GM11168 (cell line): ENCODE measurements at regions not wholly inside any gene's neighbourhood (a gene's known extent, or its start where the extent isn't known, plus 50 kb on each side); places are given as distances from the start of the nearest gene placed in this dataset.
"Not testable (repeated sequence)": the region's sequence is repeated elsewhere in the genome, so short reads cannot be mapped to it uniquely, and the experiment has no call there.

Source experiments
- in situ Hi-C: fragments of 300-500 bp; cut with MboI; formaldehyde crosslinking; loops from one replicate; pipeline ENCODE4 v1.12.0; 2022; ENCODE audit warnings: low sequenced_read_pairs; ENCODE audit not compliant: unreplicated experiment

DNA sequence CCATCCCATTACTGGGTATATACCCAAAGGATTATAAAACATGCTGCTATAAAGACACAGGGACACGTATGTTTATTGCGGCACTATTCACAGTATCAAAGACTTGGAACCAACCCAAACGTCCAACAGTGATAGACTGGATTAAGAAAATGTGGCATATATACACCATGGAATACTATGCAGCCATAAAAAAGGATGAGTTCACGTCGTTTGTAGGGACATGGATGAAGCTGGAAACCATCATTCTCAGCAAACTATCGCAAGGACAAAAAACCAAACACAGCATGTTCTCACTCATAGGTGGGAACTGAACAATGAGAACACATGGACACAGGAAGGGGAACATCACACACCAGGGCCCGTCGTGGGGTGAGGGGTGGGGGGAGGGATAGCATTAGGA lies 106.1 kb downstream of the CHD1L start:
- in situ Hi-C loops: not testable (repeated sequence)

DNA sequence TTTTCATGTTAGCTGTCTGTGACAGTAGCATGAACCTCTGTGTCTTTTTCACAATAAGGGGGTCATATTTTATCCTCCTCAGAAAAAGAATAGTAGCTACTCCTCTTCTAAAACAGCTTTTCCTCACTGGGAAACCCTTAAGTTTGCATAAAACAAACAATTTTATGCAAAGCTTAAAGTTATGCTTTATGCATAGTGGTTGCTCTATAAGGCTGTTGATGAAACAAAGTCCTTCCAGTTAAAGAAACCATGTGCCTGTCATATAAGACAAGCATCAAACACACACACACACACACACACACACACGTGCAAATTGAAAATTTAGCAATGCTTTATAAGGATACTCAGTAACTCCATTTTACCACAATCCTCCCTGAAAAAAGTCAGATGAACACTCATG lies 107.0 kb downstream of the CHD1L start:
- in situ Hi-C loops: no loop called here

DNA sequence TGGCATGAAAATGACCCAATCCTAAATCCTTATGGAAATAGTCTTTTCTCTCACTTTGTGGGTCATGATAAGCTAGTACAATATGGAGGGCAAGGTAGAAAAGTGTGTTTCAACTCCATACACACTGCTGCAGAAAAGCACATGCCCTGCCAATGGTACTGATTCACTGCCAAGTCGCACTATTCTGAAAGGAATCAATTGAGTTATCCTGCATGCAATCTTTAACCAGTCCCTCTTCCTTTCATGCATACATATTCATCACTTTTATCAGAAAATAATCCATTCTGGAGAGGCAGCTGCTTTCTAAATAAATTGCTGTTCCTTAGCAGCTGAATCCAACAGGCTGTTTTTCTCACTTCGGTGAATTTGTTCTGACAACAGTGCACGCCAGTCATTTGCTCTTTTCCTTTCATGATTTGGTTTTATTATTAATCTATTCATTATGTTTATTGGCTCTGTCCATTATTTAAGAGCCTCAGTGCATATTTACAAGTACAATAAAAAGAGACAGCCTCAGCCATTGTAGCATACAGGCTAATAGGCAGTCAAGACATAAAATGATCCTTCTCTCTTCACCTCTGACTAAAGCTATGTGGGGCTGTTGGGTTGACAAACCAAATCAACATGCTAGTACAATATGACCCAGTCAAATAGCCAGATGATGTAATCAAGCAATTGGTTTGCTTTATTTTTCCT lies 108.8 kb downstream of the CHD1L start:
- in situ Hi-C loops: no loop called here

DNA sequence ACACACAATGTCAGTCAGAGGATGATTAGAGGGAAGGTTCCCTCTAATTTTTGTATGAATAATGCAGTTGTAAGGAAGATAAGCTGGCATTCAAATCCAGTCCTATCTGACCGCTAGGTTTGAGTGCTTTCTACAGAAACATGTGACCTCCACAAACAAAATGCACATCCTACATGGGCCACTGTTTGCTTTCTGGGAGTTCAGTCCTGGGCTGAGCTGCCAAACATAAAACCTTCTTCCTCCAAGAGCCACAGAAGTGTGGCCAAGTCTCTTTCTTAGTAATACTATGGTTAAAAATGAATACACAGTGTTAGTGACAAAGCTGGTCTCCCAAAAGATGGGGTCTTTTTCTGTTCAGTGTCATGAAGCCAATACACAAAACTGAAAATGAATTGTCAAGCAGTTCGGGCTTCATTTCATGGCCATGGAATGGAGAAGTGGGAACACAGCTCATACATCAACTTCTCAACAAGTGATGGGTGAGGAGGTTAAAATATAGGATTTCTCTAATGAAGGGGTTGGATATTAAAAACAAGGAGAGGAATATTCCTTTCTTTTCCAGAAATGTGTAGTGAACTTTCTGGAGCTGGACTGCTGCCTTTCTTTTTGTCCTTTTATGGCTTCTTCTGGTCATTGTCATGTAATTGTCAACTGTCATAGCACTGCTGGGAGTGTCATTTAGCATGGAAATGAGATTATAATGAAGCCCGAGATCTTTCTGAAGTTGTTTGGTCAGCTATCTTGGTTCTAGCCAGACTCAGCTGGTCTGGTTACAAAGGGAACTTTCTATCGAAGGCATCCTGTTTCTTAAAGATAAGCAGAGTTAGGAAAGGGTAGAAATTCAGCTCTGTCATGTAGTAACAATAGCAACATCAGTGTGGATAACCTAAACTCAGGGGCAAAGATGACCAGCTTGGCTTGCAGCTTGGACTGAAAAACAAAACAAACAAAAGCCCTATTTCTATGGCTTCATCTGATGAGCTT lies 135.1 kb downstream of the CHD1L start:
- in situ Hi-C loops: no loop called here

DNA sequence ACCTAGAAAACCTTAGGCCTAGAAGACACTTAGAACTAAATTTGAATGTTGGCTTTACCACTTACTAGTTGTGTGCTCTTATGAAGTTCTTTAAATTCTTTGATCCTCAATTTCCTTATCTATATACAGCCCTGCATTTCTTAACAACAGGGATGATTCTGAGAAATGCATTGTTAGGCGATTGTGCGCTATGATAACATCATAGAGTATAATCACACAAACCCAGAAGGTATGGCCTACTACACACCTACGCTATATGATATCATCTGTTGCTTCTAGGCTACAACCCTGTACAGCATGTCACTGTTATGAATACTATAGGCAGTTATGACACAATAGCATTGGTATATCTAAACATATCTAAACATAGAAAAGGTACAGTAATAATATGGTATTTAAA lies 137.4 kb downstream of the CHD1L start:
- in situ Hi-C loops: loop anchor here (10.0 kb wide), 1 partner anchor 105 kb away; no protein-coding TSS in a partner anchor

GRCh38 chr1:147384804-147385203 lies 142.3 kb downstream of the CHD1L start:
- in situ Hi-C loops: loop anchor here (10.0 kb wide), 1 partner anchor 110 kb away; no protein-coding TSS in a partner anchor

GRCh38 chr1:147388969-147389368 lies 146.5 kb downstream of the CHD1L start:
- in situ Hi-C loops: loop anchor here (10.0 kb wide), 1 partner anchor 114 kb away; no protein-coding TSS in a partner anchor

DNA sequence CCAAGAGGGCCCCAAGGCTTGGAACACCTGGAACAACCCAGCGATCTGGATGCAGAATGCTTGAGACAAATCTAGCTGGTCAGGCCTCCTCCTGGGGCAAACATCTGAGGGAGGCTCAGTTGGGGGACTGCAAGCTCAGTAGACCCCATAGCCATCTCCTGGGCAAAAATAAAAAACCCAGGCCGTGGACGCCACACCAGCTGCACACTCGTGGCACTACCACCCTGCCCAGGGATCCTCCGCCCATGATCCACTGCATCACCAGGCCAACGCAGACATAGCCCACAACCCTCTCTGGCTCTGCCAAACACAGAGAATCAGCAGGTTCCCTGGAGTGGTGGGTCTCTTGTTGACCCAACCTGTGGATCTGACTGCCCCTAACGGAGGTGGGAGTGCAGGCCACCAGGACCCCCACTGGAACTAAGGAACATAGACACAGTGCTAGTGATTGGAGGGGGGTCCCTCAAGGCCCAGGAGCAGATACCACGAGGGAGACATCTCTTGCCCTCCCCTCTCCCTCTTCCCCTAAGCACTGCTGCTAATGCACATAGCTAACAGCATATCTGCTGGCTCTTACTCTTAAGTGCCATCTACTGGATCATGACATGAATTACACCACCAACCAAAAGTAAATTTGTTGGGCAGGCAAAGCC lies 147.2 kb downstream of the CHD1L start:
- in situ Hi-C loops: loop anchor here (10.0 kb wide), 1 partner anchor 115 kb away; no protein-coding TSS in a partner anchor

DNA sequence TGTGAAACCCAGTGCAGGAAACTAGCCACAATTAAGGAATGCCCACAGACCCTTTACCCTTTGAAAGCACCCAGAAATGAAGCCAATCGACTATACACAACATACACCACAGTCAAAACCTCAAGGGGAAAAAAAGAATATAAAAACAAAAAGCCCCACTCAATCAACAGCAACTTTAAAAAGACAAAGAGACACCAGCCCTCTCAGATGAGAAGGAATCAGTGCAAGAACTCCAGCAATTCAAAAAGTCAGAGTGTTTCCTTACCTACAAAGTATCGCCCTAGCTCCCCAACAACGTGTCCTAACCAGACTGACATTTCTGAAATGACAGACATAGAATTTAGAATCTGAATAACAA lies 147.7 kb downstream of the CHD1L start:
- in situ Hi-C loops: no loop called here

DNA sequence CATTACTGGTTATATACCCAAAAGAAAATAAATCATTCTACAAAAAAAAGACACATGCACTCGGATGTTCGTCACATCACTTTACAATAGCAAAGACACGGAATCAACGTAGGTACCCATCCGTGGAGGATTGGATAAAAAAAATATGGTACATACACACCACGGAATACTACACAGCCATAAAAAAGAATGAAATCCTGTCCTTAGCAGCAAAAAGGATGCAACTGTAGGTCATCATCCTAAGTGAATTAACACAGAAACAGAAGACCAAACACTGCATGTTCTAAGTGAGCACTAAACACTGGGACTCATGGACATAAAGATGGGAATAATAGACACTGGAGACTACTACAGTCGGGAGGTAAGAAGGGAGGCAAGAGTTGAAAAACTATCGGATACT lies 148.6 kb downstream of the CHD1L start:
- in situ Hi-C loops: no loop called here

- in situ Hi-C loops: not testable (repeated sequence)
Measured at GRCh38 chr1:147402326-147403045, 138.8 kb upstream of the BCL9 start.

DNA sequence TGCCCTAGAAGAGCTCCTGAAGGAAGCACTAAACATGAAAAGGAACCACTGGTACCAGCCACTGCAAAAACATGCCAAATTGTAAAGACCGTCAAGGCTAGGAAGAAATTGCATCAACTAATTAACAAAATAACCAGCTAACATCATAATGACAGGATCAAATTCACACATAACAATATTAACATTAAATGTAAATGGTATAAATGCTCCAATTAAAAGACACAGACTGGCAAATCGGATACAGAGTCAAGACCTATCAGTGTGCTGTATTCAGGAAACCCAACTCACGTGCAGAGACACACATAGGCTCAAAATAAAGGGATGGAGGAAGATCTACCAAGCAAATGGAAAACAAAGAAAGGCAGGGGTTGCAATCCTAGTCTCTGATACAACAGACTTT lies 137.0 kb upstream of the BCL9 start:
- in situ Hi-C loops: not testable (repeated sequence)

DNA sequence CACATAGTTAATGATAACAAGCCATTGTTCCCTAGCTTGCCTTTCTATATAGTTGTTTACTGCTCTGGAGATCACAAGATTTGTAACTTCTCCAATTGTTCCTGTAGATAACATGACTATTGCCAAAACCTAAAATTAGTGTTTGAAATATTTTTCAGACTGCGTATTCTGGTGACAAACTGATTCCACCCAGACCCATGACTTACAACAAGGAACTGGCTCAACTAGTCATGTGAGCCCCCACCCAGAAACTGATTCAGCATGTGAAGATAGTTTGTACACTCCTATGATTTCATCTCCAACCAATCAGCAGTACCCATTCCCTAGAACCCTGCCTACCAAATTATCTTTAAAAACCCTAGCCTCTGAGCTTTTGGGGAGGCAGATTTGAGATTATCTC lies 131.4 kb upstream of the BCL9 start:
- in situ Hi-C loops: no loop called here

- in situ Hi-C loops: no loop called here
Measured at GRCh38 chr1:147413110-147413605, 128.1 kb upstream of the BCL9 start.

DNA sequence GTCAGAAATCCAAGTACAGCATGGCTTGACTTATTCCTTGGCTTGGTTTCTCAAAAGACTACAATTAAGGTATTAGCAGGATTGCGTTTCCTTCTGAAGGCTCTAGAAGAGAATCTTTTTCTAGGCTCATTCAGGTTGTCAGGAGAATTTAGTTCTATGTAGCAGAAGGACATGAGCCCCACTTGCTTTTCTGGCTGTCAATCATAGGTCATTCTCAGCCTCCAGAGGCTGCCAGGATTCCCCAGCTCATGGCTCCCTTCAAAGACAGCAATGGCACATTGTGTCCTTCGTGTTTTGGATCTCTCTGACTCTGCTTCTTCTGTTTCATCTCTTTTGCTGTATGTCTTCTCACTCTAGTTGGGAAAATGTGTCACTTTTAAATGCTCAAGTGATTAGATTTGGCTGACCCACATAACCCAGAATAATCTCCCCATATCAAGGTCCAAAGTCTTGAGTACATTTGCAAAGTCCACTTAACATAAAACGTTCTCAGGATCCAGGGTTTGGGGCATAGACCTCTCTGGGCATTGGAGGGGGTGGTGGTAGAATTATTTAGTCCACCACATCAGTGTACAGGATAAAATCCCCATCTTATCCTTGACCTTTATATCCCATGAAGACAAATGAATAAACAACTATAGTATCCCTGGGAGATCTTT lies 126.7 kb upstream of the BCL9 start:
- in situ Hi-C loops: no loop called here

GRCh38 chr1:147417024-147417423 lies 124.3 kb upstream of the BCL9 start:
- in situ Hi-C loops: no loop called here

DNA sequence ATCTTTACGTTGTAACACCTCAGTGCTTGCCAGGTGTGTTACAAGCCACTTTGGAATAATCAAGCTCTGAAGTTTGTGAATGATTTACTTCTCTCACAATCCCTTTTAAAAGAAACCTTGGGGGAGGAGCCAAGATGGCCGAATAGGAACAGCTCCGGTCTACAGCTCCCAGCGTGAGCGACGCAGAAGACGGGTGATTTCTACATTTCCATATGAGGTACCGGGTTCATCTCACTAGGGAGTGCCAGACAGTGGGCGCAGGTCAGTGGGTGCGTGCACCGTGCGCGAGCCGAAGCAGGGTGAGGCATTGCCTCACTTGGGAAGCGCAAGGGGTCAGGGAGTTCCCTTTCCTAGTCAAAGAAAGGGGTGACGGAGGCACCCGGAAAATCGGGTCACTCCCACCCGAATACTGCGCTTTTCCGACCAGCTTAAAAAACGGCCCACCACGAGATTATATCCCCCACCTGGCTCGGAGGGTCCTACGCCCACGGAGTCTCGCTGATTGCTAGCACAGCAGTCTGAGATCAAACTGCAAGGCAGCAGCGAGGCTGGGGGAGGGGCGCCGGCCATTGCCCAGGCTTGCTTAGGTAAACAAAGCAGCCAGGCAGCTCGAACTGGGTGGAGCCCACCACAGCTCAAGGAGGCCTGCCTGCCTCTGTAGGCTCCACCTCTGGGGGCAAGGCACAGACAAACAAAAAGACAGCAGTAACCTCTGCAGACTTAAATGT lies 118.0 kb upstream of the BCL9 start:
- in situ Hi-C loops: not testable (repeated sequence)

DNA sequence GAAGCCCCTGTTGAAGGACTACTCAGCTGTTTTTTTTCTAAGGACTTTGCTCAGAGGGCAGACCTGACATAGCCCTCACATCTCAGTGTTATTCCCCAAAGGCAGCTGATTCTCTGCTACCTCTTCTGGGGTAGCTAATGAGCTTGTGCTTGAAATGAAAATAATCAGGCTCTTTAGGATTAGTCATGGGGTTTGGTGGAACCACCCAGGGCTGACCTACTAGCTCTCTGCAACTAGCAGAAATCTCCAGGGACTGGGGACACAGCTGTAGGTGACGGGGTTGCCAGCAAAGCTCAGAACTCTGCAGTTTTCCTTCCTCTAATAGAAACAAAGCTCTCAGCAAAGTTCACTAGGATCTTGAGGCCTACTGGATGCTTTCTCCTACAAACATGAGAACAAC lies 106.4 kb upstream of the BCL9 start:
- in situ Hi-C loops: no loop called here

DNA sequence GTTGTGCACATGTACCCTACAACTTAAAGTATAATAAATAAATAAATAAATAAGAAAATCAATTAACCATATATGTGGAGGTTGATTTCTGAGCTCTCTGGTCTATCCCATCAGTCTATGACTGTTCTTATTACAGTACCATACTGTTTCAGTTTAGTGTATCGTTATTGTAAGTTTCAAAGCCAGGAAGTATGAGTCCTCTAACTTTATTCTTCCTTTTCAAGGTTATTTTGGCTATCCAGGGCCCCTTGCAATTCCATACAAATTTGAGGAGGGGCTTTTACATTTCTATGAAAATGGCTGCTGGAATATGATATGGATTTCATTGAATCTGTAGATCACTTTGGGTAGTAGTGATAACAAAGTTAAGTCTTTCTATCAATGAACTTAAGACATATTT lies 96.9 kb upstream of the BCL9 start:
- in situ Hi-C loops: no loop called here
